GM10266 (cell line): ENCODE measurements at regions not wholly inside any gene's neighbourhood (a gene's known extent, or its start where the extent isn't known, plus 50 kb on each side); places are given as distances from the start of the nearest gene placed in this dataset.
A peak's percentile ranks its signal among the peaks of the same experiment; 100 is the strongest.

ENCODE experiments used
- DNase-seq: peaks from one replicate; pipeline ENCODE4 v3.0.0; 2012; ENCODE audit errors: extremely low spot score
- CTCF ChIP-seq: IDR thresholded peaks from 2 replicates; pipeline ENCODE4 v1.5.1; 2012; ENCODE audit warnings: mild to moderate bottlenecking, low read depth; ENCODE audit not compliant: control insufficient read depth, insufficient read depth; ENCODE audit errors: missing control alignments

DNA sequence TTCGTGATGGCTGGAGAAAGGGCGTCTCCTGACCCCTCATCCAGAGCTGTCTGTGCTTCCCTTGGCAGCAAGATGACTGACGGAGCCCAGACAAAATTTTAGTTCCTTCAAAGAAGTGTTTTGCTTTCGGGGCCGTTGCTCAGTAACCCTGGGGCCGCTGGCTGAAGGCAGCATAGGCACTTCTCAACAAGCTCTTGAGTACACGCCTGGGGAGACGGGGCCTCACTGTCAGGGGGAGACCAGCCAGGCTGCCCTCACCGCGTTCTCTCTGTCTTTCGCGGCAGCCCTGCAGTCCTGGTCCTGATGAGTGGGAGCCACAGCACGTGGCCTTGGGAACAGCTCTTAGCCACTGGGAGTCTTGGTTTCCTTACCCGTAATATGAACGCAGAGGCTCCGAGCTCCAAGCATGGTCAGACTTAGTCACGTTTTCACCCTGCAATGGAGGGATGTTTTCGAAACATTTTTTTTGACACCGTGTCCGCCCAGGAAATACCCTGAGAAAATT lies 86.0 kb downstream of the IRF8 start:
- no peak for DNase-seq
- no peak for TF ChIP-seq CTCF

DNA sequence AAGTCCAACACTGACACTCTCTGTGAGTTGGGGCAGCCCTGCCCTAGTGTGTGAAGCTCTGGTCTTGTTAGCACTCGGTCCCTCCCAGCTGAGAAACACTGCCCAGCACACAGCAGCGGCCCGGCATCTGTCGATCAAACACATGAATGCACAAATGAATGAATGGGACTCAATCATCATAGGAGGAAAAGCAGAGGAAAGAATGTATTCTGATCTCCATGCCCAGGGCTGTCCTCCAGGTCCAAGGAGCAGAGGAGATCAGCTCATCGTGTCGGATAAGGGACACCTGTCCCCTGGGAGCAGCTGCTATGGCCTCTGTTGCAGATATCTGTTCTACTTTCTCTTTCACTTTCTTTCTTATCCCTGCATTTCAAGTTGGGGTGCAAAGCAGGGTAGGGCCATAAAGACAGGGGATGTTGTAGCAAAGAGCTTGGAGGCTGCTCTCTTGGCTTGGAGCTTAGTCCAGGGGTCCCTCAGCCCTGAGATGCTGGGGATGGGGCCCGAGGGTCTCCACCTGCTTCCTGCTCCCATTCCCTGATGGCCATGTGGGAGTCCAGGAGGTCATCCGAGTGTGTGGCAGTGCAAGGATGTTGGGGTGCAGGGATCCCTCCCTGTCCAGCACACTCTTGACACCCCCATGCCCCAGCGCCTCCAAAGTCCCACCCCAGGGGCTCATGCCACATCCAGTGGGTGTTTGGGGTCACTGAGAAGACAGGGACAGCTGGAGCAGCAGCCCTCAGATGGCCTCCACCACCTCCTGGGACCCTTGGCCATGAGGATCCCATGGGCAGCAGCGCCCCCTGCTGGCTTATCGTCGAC lies 88.2 kb downstream of the IRF8 start:
- peak; percentile 79 for DNase-seq
- TF ChIP-seq CTCF = peak; percentile 39

DNA sequence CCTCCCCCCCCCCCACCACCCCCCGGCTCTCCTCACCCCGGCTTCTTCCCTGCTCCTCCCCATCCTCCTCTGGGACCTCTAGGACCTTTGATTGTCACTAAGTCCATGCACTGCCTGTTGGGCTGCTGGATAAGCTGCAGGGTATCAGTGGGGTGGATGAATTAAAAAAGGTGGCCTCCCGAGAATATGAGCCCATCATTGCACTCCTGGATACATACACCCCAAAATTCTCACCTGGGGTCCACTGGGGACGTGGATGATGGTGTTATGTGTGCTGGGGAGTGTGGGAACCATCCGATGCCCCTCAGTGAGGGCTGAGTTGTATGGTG lies 88.8 kb downstream of the IRF8 start:
- no peak for DNase-seq

GRCh38 chr16:85988306-85988705 lies 89.3 kb downstream of the IRF8 start:
- no peak for TF ChIP-seq CTCF
- DNase-seq = no peak

More for the DNA sequence above, 88.8 kb downstream of the IRF8 start:
- no peak for TF ChIP-seq CTCF

- peak; percentile 70 for DNase-seq
- no peak for TF ChIP-seq CTCF
Measured at GRCh38 chr16:85988723-85989313, 89.9 kb downstream of the IRF8 start.

DNA sequence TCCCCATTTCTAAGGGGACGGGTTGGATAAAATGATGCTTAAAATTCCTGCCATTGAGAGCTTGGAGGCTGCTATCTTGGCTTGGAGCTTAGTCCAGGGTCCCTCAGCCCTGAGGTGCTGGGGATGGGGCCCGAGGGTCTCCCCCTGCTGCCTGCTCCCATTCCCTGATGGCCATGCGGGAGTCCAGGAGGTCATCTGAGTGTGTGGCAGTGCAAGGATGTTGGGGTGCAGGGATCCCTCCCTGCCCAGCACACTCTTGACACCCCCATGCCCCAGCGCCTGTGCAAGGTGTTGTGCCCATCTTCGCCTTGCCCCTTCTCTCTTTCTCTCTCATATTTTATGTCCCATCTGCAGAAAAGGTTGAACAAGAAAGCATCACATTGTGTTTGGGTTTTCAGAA lies 90.4 kb downstream of the IRF8 start:
- no peak for TF ChIP-seq CTCF
- DNase-seq = no peak
